ENCODE measurements at regions not wholly inside any gene's neighbourhood (a gene's known extent, or its start where the extent isn't known, plus 50 kb on each side); places are given as distances from the start of the nearest gene placed in this dataset.
A peak's percentile ranks its signal among the peaks of the same experiment; 100 is the strongest.
"Not testable (repeated sequence)": the region's sequence is repeated elsewhere in the genome, so short reads cannot be mapped to it uniquely, and the experiment has no call there.

DNA sequence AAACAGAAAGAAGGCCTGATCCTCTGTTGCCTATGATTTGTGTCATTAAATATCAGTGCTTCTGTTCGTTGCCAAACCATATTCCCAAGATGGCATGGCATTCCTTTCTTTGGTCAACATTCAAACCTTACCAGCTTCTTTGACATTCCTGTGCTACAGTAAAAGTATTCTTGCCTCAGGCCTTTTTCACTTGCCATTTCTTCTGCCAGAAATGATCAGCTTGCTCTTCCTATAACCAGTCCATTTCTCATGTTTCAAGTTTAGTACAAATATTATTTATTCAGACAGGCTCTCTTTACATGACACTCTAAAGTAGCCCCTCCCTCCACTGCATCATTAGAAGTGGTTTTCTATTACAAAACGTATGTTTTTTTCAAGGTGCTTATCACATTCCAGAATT is 278.3 kb downstream of the KCNJ2 start:
- no peak for DNase-seq

DNA sequence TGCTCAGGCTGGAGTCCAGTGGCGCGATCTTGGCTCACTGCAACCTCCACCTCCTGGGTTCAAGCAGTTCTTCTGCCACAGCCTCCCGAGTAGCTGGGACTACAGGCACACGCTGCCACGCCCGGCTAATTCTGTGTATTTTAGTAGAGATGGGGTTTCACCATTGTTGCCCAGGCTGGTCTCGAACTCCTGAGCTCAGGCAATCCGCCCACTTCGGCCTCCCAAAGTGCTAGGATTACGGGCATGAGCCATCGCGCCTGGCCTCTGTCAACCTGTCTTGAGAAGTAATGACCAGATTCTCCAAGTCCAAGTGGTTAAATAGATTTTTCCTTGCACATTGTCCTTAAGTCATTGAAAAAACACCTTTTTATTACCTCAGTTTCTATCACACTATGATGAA is 283.7 kb downstream of the KCNJ2 start:
- not testable (repeated sequence) for DNase-seq

DNA sequence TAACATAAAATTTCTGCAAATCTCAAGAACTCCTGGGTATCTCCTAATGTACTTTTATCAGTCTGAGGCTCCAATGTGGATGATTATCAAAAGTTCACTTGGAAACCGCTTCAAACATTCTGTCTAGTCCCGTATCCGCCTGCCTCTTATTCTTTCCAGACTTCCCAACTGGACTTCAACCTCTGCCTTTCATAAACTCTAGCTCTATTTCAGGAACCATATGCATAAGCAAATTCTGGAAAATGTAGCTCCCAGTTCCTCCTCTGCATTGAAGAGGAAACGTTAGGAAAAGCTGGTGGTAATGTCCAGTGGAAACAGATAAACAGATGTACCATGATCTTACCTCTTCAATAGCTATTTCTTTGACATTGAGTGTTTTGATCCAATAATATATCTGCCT is 285.0 kb downstream of the KCNJ2 start:
- DNase-seq = no peak

DNA sequence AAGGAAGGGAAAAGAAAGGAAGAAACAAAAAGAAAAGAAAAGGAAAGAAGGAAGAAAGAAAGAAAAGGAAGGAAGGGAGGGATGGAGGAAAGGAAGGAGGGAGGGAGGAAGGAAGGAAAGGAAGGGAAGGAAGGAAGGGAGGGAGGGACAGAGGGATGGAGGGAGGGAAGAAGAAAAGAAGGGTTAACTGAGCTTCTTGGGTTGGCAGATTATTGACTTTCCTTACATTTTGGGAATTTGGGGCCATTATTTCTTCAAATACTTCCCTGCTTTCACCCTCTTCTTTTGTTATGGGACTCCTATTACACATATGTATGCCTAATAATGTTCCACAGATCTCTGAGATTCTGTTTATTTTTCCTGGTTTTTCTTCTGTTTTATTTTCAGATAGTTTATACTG is 285.6 kb downstream of the KCNJ2 start:
- no peak for DNase-seq

DNA sequence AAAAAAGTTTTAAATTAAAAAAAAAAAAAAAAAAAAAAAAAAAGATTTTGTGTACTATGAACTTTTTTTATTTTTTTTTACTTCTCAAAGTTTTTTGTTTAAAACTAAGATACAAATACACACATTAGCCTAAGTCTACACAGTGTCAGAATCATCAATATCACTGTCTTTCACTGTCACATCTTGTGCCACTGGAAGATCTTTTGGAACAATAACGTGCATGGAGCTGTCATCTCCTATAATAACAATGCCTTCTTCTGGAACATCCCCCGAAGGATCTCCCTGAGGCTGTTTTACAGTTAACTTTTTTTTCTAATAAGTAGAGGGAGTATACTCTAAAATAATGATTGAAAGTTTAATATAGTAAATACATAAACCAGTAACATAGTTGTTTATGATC is 295.7 kb downstream of the KCNJ2 start:
- DNase-seq = no peak

DNA sequence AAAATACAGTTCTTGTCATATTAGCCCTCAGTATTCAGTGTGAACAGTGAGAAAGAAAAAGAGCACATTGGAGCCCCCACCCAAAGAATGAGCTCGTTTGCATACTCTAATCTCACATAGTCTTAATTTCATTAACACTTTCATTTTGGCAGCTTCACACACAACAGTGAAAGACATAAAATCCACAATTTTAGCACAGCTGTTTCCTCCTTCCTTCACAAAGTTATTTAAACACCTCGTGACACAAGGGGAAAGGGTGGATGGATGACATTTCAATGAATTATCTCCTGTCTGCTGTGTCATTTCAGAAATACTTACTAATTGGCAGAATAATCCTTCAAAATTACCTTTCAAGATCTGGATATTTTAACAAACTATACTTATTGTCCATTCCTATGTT is 299.3 kb downstream of the KCNJ2 start:
- no peak for DNase-seq

DNA sequence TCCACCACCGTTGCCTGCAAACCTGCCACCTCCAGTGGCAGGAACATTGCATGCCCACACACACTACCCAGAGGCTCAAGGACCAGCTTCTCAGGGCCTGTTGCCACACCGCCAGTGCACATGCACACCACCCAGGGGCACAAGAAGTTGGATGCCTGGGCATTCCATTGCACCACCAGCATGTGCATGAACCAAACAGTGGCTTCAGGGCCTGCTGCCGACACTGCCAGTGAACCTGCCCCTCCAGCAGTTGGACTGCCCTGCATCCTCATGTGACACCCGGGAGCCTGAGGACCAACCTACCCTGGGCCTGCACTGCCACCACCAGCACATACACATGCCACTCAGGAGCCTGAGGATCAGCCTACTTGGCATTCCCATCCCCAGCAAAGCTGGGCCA is 303.7 kb downstream of the KCNJ2 start:
- DNase-seq = no peak

DNA sequence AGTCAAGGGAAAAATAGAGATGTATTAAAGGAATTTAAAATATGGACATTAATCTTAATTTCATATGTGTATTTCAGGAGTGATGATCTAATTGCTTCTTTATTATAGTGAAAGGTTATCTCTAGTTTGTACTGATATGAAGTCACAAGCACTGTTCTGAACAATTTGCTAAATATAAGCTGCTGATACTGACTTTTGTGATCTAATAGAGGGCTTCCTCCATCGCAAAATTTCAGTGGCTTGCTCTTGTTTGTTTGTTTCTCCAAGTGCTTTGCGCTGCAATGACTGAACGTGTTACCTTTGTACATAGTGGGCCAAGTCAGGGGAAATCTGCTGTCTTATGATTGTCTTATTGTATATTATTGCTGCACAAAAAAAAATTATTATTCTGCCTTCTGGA is 307.0 kb downstream of the KCNJ2 start:
- no peak for DNase-seq

DNA sequence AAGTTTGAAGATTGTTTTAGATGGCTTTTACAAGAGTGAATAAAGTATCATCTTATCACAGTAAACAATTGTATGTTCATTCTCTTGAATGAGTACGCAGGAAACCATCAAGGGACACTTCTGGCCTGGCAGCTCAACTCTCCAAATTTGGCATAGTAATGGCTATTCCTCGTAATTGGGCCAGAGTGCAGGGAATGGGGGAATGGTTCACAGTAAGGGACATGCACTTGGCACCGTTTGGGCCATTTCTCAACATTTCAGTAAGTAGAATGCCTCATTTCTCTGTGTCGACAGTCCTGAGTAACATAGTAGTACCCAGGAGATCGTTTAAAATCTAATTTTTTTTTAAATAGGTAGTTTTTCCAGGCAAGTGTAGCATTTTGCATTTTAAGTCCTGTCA is 309.6 kb downstream of the KCNJ2 start:
- DNase-seq = no peak

DNA sequence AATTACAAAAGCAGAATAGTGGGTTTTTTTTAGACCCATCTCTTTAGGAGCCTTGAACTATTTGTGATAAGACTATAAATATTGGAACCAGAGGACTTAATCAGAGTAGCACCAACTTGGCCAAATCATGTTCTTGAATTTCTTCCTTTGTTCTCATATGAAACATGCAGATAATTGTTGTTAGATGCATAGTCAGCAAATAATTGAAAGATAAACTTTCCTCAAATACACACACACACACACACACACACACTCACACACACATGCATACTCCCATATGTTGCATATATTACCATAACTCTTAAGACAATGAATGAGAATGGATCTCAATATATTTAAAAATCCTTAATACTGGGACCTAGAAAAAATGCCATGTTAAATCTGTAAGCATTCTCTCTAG is 310.4 kb downstream of the KCNJ2 start:
- DNase-seq = no peak

DNA sequence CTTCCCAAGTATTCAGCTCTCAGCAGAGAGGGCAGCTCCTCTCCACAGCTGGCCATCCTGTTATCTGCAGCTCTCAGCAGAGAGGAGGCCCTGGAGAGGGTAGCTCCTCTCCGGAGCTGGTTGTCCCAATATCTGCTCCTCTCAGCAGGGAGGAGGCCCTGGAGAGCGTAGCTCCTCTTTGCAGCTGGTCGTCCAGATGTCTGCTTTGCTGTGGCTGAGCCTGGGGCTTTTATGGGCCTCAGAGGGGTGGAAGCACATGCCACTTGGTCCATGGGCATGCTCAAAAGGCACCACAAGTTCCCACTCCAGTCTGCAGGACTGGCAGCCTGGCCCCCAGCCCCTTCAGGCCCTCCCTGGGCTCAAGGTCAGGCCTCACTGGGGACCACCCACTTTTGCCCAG is 314.3 kb downstream of the KCNJ2 start:
- no peak for DNase-seq

DNA sequence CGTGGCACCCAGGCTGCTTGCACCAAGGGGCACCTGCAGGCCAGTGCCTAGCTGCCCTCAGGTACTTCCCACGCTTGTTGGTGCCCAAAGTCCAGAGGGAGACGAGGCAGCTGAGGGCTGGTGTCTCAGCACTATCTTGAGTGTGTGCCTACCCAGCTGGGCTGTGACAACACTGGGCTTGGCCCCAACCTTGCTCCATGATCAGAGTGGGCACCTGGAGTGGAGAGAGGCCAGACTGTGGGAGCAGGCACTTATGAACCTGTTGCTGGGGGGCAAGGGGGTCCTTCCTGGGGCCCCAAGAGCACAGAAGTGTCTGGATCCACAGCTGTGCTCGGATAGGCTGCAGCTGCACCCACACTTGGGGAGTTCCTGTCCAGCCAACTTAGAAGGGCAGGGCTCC is 314.7 kb downstream of the KCNJ2 start:
- DNase-seq = no peak

DNA sequence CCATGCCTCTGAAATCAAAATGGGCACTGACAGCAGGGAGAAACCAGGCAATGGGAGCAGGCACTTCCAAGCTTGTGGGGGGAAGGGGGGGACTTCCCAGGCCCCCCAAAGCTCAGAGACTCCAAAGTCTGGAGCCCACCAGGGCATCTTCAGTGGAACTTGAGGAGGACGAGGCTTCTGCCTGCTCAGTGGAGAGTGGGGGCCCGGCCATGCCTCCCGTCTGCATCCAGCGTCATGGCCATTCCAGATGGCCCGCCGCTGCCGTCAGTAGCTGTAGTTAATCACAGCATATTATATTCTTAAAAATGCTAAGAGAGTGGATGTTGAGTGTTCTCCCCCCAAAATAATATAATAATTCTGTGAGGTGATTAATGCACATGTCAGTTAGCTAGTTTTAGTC is 315.2 kb downstream of the KCNJ2 start:
- no peak for DNase-seq

DNA sequence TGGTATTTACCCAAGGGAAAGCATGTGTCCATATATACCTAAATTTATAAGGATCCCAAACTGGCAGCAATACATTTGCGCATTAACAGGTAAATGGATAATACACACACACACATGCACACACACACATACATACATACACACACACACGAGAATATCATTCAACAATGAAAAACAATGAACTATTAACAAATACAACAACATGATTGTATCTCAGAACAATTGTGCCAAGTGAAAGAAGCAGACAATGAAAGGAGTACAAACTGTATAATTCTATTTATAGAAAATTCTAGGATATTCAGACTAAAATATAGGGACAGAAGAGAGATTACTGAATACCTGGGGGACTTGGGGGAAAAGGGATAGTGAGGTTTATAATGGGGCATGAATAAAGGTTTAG is 323.0 kb downstream of the KCNJ2 start:
- no peak for DNase-seq

DNA sequence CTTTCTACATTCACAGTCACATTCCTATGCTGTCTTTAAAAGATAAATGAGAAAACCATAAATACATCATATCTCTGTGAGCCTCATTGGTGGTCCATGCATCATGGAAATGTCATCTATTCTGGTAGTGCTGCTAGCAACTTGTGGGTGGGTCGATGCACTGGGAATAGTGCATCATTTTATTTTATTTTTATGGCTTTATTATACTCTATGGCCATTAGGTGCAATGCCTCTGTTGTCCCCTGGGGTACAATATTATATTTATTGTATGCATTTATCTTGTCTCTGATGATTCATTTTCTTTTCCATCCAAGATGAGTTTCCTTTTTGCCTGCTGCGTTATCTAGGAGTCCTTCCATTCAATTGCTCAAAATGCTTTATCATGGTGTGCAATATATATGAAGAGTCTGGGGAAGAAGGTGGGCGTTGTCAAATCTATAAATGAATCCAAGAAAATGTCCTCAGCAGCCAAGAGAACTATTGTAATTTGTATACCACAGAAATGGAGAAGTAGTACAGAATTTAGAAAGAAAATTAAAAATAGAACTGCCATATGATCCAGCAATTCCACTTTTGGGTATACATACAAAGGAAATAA is 324.0 kb downstream of the KCNJ2 start:
- DNase-seq = peak; percentile 15 to 82 (median 53)

DNA sequence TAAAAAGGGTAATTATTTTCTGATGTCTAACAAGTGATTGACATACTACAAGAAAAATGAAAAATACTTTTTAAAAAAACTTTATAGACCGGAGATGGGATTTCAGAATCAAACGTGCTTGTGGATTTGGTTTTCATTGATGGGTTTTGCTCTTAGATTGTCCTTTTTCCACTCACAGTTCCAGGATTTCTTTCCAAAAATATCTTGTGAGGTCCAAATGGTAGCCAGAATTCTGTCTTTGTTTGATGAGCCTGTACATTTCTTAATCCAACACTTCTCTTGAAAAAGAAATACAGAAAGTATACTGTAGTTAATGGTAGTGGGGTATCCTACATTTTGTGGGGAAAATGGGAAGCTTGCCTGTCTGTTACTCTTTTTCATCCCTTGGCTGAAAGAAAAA is 329.3 kb downstream of the KCNJ2 start:
- DNase-seq = no peak

DNA sequence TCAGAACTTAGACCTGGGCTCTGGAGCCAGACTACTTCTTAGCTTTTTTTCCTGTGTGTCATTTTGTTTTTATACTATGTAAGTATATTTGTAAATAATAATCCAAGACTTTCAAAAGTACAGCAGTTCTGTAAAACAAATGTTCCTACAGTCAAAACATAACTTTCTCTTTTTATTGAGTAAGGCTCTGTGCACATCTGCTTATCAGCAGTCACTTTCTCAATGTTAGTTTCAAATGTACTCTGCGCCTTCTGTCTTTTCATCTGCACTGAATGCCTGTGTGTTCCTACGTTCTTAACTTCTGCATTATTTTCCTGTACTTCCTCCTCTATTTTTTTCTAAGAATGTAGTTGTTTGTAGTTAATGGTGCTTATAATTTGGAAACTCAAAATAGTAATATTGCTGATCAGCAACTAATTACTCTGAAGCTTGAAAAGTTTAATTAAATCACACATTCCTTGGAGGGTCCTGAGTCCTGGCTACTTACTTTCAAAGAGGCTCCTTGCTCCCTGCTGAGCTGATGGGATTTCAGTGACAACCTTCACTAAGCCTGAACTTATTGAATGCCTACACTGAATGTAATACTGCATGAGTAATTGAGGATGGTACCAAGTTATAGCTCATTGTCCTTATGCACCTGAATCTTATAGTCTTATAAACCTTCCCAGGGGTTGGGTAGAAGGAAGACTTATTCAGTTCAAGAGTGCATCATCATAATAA is 329.9 kb downstream of the KCNJ2 start:
- DNase-seq = peak; percentile 42 to 82 (median 63)

DNA sequence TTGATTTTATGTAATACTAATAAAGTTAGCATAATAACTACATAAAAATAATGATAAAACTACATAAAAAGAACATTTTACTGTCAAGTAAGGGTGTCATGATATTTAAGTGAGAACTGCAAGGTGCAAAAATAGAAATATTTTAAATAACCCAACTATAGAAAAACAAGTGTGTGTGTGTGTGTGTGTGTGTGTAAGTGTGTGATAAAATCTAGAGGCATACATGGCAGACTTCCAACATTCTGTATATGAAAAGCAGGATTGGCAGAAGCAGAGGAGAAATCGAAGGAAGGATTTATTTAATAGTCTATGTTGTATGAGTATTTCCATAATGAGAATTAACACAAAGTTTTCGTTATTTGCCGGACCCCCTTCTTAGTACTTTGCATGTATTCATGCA is 334.1 kb downstream of the KCNJ2 start:
- DNase-seq = no peak

DNA sequence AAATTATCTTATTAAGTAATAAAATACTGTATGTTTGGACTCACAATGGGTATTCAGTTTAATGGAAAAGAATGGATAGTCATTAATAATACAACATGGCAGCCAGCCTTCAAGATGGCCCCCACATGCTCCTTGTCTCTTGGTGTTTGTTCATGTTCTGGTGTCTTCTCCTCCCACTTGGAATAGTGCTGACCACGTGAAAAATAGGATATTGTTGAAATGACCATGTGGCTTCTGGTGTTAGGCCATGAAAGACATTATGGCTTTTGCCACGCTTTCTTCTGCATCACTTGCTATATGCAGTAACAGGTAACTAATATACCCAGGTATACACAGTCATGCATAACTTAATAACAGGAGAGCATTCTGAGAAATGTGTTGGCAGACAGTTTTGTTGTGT is 341.0 kb downstream of the KCNJ2 start:
- no peak for DNase-seq

DNA sequence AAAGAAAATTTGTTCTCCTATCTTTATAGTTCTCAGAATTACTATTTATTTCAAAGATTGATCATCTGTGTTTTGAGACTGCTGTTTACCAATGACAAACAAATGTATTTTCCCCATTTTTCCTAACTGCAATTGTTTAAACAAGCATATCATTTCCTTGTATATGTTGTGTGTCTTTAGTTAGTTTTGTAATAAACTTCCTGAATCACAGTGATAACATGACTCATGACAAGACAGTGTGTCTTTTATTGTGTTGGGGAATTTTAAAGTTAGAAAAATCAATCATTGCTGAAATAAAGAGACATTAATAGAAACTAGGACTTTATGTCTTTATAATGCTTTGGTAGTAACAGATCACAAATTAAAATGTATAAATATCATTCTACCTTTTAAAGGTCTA is 348.5 kb downstream of the KCNJ2 start:
- DNase-seq = peak in 2 of 4 experiments; percentile 22 to 40

DNA sequence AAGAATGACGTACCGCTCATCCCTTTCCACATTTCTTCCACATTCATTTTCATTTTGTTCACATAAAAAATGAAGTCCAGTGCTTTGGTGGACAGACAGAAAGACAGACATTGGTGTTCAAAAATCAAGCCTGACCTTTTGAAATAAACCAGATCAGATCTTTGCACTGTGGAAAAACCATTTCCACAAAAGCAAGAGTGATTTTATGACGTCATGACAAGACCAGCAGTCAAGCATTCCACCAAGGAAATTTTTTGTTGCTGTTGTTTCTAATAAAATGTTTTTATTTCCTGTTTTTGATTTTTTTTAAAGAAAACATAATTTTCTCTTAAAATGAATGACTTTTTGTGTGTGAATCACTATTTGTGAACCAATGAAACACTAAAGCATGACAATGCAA is 350.0 kb downstream of the KCNJ2 start:
- no peak for DNase-seq

DNA sequence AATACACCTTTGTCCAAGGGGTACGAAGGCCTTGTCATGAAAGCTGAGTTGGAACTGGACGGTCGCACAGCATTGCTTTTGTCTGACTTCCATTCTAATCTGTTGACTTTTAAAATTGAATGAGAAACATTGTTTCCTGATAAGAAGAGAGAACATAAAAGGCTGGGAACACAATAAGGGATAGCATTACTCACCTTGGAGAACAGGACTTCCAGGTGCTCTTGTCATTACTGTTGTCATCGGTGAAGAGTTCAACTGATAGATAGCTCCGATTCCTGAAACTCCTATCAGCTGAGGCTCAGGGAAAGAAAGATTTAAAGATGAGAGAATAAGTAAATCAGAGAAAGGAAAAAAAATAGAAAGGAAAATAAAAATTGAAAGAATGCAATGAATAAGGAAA is 351.1 kb downstream of the KCNJ2 start:
- no peak for DNase-seq

DNA sequence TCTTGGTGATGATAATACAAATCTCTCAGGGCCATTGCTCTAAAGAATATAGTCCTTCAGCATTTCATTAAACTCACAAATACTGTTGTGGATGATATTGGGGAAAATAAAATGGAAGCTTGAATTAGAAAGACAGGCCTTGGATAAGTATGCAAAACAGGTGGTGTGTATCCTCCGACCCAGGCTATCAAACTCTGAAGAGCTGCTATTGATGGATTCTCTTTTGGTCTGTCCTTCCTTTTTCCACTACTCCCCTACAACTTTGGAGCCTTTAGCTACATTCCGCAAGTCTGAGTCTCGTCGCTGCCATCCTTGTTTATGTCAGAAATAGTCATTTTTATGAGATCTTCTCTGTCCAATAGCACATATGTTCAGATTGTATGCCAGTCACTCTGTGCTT is 351.6 kb downstream of the KCNJ2 start:
- no peak for DNase-seq

DNA sequence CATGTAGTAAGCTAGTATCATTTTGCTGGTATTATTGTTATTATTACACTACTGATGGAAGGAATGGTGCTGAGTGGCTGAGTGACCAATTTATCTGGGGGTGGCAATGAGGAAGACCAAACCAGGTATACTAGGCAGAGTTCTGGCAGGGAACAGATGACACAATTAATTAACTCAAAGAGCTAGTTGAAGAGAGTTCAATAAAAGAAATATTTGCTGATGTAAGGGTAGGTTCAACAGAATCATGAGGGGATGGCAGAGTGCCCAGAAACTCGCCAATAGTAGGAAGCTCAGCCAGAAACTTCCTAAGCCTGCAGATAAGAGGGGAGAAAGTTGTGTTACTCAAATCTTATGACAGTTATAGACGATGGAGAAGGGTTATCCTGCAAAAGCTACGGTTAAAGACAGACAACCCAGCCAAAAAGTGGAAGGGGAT is 352.5 kb downstream of the KCNJ2 start:
- peak; percentile 35 to 67 (median 56) for DNase-seq

DNA sequence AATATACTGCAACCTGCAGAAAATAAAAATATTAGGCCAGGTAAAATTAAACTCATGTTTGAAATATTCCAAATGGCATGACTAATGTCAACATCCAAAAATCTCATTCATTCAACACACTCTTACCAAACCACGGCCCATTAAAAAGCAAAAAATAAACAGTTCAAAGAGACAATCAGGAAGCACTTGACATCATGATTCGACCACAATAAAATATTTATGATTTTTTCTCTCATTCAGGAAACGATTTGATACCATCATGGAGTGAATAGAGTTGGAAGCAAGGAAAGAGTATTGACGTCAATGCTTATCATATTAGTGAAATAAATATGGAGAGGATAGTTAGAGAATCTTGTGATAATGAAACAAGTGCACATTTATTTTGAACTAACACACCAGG is 354.1 kb downstream of the KCNJ2 start:
- DNase-seq = no peak
